ENCODE measurements at regions not wholly inside any gene's neighbourhood (a gene's known extent, or its start where the extent isn't known, plus 50 kb on each side); places are given as distances from the start of the nearest gene placed in this dataset.

DNA sequence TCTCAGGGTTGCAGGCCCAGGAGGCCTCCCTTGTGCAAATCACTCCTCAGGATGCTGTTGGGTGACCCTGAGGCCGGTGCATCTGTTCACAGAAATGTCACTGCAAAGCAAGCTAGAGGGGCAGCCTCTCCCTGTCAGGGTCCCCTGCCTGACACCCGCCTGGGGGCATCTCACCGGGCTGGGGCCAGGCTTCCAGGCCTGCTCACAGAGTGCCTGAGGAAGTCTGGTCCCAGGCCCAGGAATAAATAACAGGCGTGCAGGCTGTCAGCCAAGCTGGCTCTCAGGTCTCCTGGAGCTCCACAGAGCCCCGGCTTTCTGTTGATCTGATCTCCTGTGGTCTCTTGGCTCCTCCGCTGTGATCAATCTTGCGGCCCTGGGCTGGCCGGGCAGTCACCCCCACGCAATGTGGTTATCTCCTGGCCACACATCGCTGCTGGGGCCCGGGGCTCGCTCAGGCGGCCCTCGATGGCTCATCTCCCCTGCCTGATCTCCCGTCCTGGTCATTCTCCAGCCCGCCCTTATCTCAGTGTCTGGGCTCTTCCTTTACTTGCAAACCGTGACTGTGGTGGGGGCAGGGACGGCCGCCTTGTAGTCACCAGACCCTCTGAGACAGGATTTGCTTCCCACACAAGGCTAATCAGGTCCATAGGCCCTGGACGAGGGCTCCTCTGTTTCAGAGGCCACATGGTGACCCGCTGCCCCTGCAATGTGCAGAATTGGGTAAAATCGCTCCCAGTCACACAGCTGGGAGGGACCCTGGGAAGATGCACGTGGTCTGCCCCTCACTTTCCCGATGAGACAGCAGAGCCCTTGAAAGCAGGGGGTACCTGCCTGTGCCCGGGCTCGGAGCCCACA is 231.2 kb upstream of the GSE1 start:
- BruUV-seq (replicated peaks): no TSS peak
- no peak for ATAC-seq
- no peak for DNase-seq (ENCODE audit: low read depth, low spot score)
- intact Hi-C loops (cut with micrococcal nuclease; ENCODE audit: unreplicated experiment) (no loop called here), in situ Hi-C loops (cut with HindIII; ENCODE audit: low pct_unique_long_range_greater_than_20kb, low sequenced_read_pairs) (no loop called here)
- Histone ChIP-seq H3K9me3 (ENCODE audit: control insufficient read depth, insufficient read depth, low read depth, low read length) (no peaks in the 10 kb centered on the region), H3K36me3 (ENCODE audit: control insufficient read depth, insufficient read depth, low read length) (no peaks in the 10 kb centered on the region), H3K4me1 (ENCODE audit: control insufficient read depth, insufficient read depth, low read length) (peaks cover 15% of the 10 kb centered on the region), H3K4me3 (ENCODE audit: low read depth in 2 of 2, low read length in 2 of 2) (no peak overlapping the region), H3K27me3 (ENCODE audit: control insufficient read depth, insufficient read depth, low read length) (no peaks in the 10 kb centered on the region), H3K27ac (ENCODE audit: low read length) (no peak overlapping the region)
- POLR2A ChIA-PET: interaction anchor here (0.7 kb wide), 1 partner anchor 71 kb away, joined by 3 read pairs; no protein-coding TSS in a partner anchor
- CTCF ChIA-PET: no interaction called here
- TF ChIP-seq TCF7L2 (IDR thresholded peaks at IDR 0.05; ENCODE audit: low read depth, low read length): no peak
- TF ChIP-seq, protein P1, sequence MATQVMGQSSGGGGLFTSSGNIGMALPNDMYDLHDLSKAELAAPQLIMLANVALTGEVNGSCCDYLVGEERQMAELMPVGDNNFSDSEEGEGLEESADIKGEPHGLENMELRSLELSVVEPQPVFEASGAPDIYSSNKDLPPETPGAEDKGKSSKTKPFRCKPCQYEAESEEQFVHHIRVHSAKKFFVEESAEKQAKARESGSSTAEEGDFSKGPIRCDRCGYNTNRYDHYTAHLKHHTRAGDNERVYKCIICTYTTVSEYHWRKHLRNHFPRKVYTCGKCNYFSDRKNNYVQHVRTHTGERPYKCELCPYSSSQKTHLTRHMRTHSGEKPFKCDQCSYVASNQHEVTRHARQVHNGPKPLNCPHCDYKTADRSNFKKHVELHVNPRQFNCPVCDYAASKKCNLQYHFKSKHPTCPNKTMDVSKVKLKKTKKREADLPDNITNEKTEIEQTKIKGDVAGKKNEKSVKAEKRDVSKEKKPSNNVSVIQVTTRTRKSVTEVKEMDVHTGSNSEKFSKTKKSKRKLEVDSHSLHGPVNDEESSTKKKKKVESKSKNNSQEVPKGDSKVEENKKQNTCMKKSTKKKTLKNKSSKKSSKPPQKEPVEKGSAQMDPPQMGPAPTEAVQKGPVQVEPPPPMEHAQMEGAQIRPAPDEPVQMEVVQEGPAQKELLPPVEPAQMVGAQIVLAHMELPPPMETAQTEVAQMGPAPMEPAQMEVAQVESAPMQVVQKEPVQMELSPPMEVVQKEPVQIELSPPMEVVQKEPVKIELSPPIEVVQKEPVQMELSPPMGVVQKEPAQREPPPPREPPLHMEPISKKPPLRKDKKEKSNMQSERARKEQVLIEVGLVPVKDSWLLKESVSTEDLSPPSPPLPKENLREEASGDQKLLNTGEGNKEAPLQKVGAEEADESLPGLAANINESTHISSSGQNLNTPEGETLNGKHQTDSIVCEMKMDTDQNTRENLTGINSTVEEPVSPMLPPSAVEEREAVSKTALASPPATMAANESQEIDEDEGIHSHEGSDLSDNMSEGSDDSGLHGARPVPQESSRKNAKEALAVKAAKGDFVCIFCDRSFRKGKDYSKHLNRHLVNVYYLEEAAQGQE (IDR thresholded peaks at IDR 0.05; ENCODE audit: insufficient read depth in 1 of 2, low read depth in 2 of 2, low read length in 1 of 2): no peak
- TF ChIP-seq, protein P2, sequence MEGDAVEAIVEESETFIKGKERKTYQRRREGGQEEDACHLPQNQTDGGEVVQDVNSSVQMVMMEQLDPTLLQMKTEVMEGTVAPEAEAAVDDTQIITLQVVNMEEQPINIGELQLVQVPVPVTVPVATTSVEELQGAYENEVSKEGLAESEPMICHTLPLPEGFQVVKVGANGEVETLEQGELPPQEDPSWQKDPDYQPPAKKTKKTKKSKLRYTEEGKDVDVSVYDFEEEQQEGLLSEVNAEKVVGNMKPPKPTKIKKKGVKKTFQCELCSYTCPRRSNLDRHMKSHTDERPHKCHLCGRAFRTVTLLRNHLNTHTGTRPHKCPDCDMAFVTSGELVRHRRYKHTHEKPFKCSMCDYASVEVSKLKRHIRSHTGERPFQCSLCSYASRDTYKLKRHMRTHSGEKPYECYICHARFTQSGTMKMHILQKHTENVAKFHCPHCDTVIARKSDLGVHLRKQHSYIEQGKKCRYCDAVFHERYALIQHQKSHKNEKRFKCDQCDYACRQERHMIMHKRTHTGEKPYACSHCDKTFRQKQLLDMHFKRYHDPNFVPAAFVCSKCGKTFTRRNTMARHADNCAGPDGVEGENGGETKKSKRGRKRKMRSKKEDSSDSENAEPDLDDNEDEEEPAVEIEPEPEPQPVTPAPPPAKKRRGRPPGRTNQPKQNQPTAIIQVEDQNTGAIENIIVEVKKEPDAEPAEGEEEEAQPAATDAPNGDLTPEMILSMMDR (IDR thresholded peaks at IDR 0.05): no peak

DNA sequence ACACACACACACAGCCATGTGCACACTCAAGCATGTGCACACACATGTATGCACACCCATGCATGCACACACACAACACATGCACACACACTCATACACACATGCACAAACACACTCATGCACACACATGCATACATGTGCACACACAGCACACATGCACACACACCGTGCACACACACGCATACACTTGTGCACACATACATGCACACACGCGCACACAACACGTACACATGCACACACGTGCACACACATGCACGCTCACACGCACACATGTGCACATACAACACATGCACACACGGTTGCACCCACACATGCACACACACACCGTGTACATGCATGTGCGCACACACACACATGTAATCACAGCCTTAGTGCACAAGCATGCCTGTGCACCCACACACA is 230.4 kb upstream of the GSE1 start:
- CTCF ChIA-PET: no interaction called here
- DNase-seq (ENCODE audit: low read depth, low spot score): no peak
- POLR2A ChIA-PET: no interaction called here

More for the DNA sequence above, 230.4 kb upstream of the GSE1 start:
- no peaks in the 10 kb centered on the region for H3K36me3 ChIP-seq (ENCODE audit: control insufficient read depth, insufficient read depth, low read length)
- peaks cover 8% of the 10 kb centered on the region for H3K4me1 ChIP-seq (ENCODE audit: control insufficient read depth, insufficient read depth, low read length)
- no peak overlapping the region for H3K4me3 ChIP-seq (ENCODE audit: low read depth in 2 of 2, low read length in 2 of 2)
- no TSS peak for BruUV-seq (replicated peaks)
- no peak overlapping the region for H3K27ac ChIP-seq (ENCODE audit: low read length)
- H3K9me3 ChIP-seq (ENCODE audit: control insufficient read depth, insufficient read depth, low read depth, low read length): no peaks in the 10 kb centered on the region
- ATAC-seq: no peak
- in situ Hi-C loops (cut with HindIII; ENCODE audit: low pct_unique_long_range_greater_than_20kb, low sequenced_read_pairs) (no loop called here), intact Hi-C loops (cut with micrococcal nuclease; ENCODE audit: unreplicated experiment) (no loop called here)
- H3K27me3 ChIP-seq (ENCODE audit: control insufficient read depth, insufficient read depth, low read length): no peaks in the 10 kb centered on the region
- TF ChIP-seq SIN3A (IDR thresholded peaks at IDR 0.05; ENCODE audit: borderline replicate concordance, insufficient read depth, low read depth, low read length) (no peak), TCF7L2 (IDR thresholded peaks at IDR 0.05; ENCODE audit: low read depth, low read length) (no peak)
- TF ChIP-seq, protein P1 (IDR thresholded peaks at IDR 0.05; ENCODE audit: insufficient read depth in 1 of 2, low read depth in 2 of 2, low read length in 1 of 2): no peak
- TF ChIP-seq, protein P2 (IDR thresholded peaks at IDR 0.05): no peak
